H9 (cell line): ENCODE measurements at regions not wholly inside any gene's neighbourhood (a gene's known extent, or its start where the extent isn't known, plus 50 kb on each side); places are given as distances from the start of the nearest gene placed in this dataset.

ENCODE experiments used
- DNase-seq: peaks from one replicate; pipeline ENCODE4 v3.0.0-alpha.2; 2017
- H2AFZ ChIP-seq: one replicate; pipeline ENCODE4 v1.6.1; 2013; ENCODE audit warnings: mild to moderate bottlenecking, low read length, control low read depth, moderate library complexity
- H2AK5ac ChIP-seq: 2 replicates; pipeline ENCODE4 v1.6.1; 2013; ENCODE audit warnings: low read length, control low read depth, mixed read lengths; ENCODE audit not compliant: insufficient read length
- H2BK120ac ChIP-seq: one replicate; pipeline ENCODE4 v1.6.1; 2013; ENCODE audit warnings: low read depth, mild to moderate bottlenecking, low read length, control low read depth, inconsistent platforms; ENCODE audit not compliant: poor library complexity, severe bottlenecking
- H2BK12ac ChIP-seq: 2 replicates; pipeline ENCODE4 v1.6.1; 2013; ENCODE audit warnings: low read length, control low read depth, mixed read lengths, low read depth; ENCODE audit not compliant: insufficient read length
- H2BK15ac ChIP-seq: 2 replicates; pipeline ENCODE4 v1.6.1; 2013; ENCODE audit warnings: low read depth, low read length, control low read depth
- H2BK20ac ChIP-seq: one replicate; pipeline ENCODE4 v1.6.1; 2013; ENCODE audit warnings: low read depth, mild to moderate bottlenecking, low read length, control low read depth, inconsistent platforms; ENCODE audit not compliant: poor library complexity, severe bottlenecking
- H2BK5ac ChIP-seq: 2 replicates; pipeline ENCODE4 v1.6.1; 2013; ENCODE audit warnings: low read length, control low read depth, mixed read lengths; ENCODE audit not compliant: insufficient read length
- H3K14ac ChIP-seq: 2 replicates; pipeline ENCODE4 v1.6.1; 2013; ENCODE audit warnings: low read length, control low read depth; ENCODE audit not compliant: insufficient read depth
- H3K18ac ChIP-seq: 2 replicates; pipeline ENCODE4 v1.6.1; 2013; ENCODE audit warnings: low read depth, mild to moderate bottlenecking, mixed read lengths, low read length, control low read depth; ENCODE audit not compliant: insufficient read length
- H3K23ac ChIP-seq: 2 replicates; pipeline ENCODE4 v1.6.1; 2013; ENCODE audit warnings: low read length, control low read depth, mixed read lengths, low read depth; ENCODE audit not compliant: insufficient read length
- H3K23me2 ChIP-seq: 2 replicates; pipeline ENCODE4 v1.6.1; 2013; ENCODE audit warnings: low read depth, mild to moderate bottlenecking, mixed read lengths, low read length, control low read depth; ENCODE audit not compliant: insufficient read length, poor library complexity, severe bottlenecking
- H3K27ac ChIP-seq: 2 replicates; pipeline ENCODE4 v1.5.1; 2013; ENCODE audit warnings: low read length, control low read depth, mixed read lengths, low read depth; ENCODE audit not compliant: insufficient read length
- H3K27me3 ChIP-seq: 2 replicates; pipeline ENCODE4 v1.6.1; 2013; ENCODE audit warnings: low read length, control low read depth, inconsistent platforms; ENCODE audit not compliant: insufficient read depth
- H3K4ac ChIP-seq: 2 replicates; pipeline ENCODE4 v1.6.1; 2013; ENCODE audit warnings: low read depth, mild to moderate bottlenecking, control low read depth, inconsistent platforms, low read length, moderate library complexity
- H3K4me1 ChIP-seq: 2 replicates; pipeline ENCODE4 v1.6.1; 2013; ENCODE audit warnings: low read length, control low read depth, inconsistent platforms; ENCODE audit not compliant: insufficient read depth
- H3K4me2 ChIP-seq: 2 replicates; pipeline ENCODE4 v1.6.1; 2013; ENCODE audit warnings: low read length, control low read depth, mixed read lengths; ENCODE audit not compliant: insufficient read length, insufficient read depth
- H3K56ac ChIP-seq: 2 replicates; pipeline ENCODE4 v1.6.1; 2013; ENCODE audit warnings: low read depth, mild to moderate bottlenecking, mixed read lengths, low read length, control low read depth; ENCODE audit not compliant: insufficient read length
- H3K79me1 ChIP-seq: 2 replicates; pipeline ENCODE4 v1.6.1; 2013; ENCODE audit warnings: low read depth, mild to moderate bottlenecking, moderate library complexity, low read length, control low read depth, inconsistent platforms; ENCODE audit not compliant: insufficient read depth, poor library complexity, severe bottlenecking
- H3K79me2 ChIP-seq: 2 replicates; pipeline ENCODE4 v1.6.1; 2013; ENCODE audit warnings: low read length, control low read depth, inconsistent platforms; ENCODE audit not compliant: insufficient read depth
- H3K9ac ChIP-seq: 2 replicates; pipeline ENCODE4 v1.6.1; 2013; ENCODE audit warnings: low read length, control low read depth, mixed read lengths; ENCODE audit not compliant: insufficient read length; ENCODE audit errors: extremely low read depth
- H3K9me3 ChIP-seq: one replicate; pipeline ENCODE4 v1.6.1; 2013; ENCODE audit warnings: low read depth, low read length, inconsistent platforms; ENCODE audit not compliant: control insufficient read depth
- H3T11ph ChIP-seq: one replicate; pipeline ENCODE4 v1.6.1; 2013; ENCODE audit warnings: mild to moderate bottlenecking, low read length, control low read depth, inconsistent platforms
- H4K20me1 ChIP-seq: one replicate; pipeline ENCODE4 v1.6.1; 2013; ENCODE audit not compliant: control insufficient read depth, insufficient read length, insufficient read depth
- H4K5ac ChIP-seq: 2 replicates; pipeline ENCODE4 v1.6.1; 2013; ENCODE audit warnings: low read depth, mild to moderate bottlenecking, mixed read lengths, low read length, control low read depth; ENCODE audit not compliant: insufficient read length
- H4K8ac ChIP-seq: replicated peaks from 2 replicates; pipeline ENCODE4 v1.6.1; 2013; ENCODE audit warnings: low read length, control low read depth, mixed read lengths, low read depth; ENCODE audit not compliant: insufficient read length
- H4K91ac ChIP-seq: 2 replicates; pipeline ENCODE4 v1.6.1; 2013; ENCODE audit warnings: low read depth, mild to moderate bottlenecking, moderate library complexity, mixed read lengths, low read length, control low read depth; ENCODE audit not compliant: insufficient read length
- H3K27ac Mint-ChIP-seq, 3 experiments: 2 replicates in 2 of 3; 3 replicates in 1 of 3; pipeline ENCODE4 v1.8.0; 2020 to 2021; ENCODE audit warnings: mixed read lengths in 3 of 3, mild to moderate bottlenecking in 1 of 3, moderate library complexity in 1 of 3
- H3K27me3 Mint-ChIP-seq: 2 replicates; pipeline ENCODE4 v1.8.0; 2021; ENCODE audit warnings: low read depth, mild to moderate bottlenecking, moderate library complexity, mixed read lengths
- H3K36me3 Mint-ChIP-seq, 3 experiments: 2 replicates in 2 of 3; 3 replicates in 1 of 3; pipeline ENCODE4 v1.8.0; 2020 to 2021; ENCODE audit warnings: low read depth in 3 of 3, mixed read lengths in 3 of 3; ENCODE audit not compliant: insufficient read depth in 1 of 3
- H3K4me1 Mint-ChIP-seq, 2 experiments: 2 replicates each; pipeline ENCODE4 v1.8.0; 2020; ENCODE audit warnings: mixed read lengths in 2 of 2
- H3K4me3 Mint-ChIP-seq, 2 experiments: 2 replicates in 1 of 2; 3 replicates in 1 of 2; pipeline ENCODE4 v1.8.0; 2020 to 2021; ENCODE audit warnings: mild to moderate bottlenecking in 2 of 2, mixed read lengths in 2 of 2, moderate library complexity in 1 of 2
- H3K9me3 Mint-ChIP-seq, 2 experiments: 2 replicates in 1 of 2; 3 replicates in 1 of 2; pipeline ENCODE4 v1.8.0; 2020; ENCODE audit warnings: mild to moderate bottlenecking in 2 of 2, mixed read lengths in 2 of 2, moderate library complexity in 1 of 2
- WGBS: extraction: QIAGEN DNeasy Blood & Tissue Kit; methylation state at CpG from one replicate; pipeline ENCODE4 v1.1.7; 2013; ENCODE audit warnings: missing lambda C conversion rate, low lambda C conversion rate, mixed read lengths; ENCODE audit not compliant: insufficient read length; ENCODE audit errors: extremely low coverage; 5-methylcytosine and 5-hydroxymethylcytosine counted together
- TF ChIP-seq, protein P1 (sequence below): fragments of 200-600 bp; sonication (generic); conservative IDR thresholded peaks from 3 replicates; pipeline ENCODE4 v1.8.0; 2021; ENCODE audit warnings: antibody characterized with exemption, mild to moderate bottlenecking

DNA sequence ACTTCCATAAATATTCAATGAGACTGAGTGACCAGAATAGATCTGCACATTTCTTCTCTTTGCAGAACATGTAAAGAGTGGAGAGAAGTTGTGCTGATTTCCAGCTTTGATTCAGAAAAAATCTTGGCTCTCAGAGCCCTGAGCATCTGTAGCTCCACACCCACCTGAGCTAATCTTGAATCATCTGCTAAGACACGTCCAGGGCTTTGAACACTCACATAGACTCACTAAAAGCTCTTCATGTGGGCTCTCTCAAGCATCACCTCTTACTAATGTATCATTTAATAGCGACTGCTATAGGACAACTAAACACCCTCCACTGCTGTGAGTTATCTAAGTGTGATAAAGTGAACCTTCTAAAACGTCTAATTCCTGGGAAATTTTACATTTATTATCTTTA lies 147.7 kb upstream of the GRIA3 start:
- no peak overlapping the region for H2BK15ac ChIP-seq
- DNase-seq, result no peak
- Mint-ChIP-seq H3K36me3 (no peaks in the 10 kb centered on the region; a peak in 2 of 7 replicates), H3K9me3 (peaks cover 0 to 66% of the 10 kb centered on the region in 2 experiments; a peak in 3 of 5 replicates), H3K27me3 (no peaks in the 10 kb centered on the region; the same call in 1 of the 2 replicates), H3K4me1 (no peaks in the 10 kb centered on the region), H3K4me3 (no peak overlapping the region), H3K27ac (no peak overlapping the region)
- no peak overlapping the region for H3K23ac ChIP-seq
- TF ChIP-seq, protein P1, sequence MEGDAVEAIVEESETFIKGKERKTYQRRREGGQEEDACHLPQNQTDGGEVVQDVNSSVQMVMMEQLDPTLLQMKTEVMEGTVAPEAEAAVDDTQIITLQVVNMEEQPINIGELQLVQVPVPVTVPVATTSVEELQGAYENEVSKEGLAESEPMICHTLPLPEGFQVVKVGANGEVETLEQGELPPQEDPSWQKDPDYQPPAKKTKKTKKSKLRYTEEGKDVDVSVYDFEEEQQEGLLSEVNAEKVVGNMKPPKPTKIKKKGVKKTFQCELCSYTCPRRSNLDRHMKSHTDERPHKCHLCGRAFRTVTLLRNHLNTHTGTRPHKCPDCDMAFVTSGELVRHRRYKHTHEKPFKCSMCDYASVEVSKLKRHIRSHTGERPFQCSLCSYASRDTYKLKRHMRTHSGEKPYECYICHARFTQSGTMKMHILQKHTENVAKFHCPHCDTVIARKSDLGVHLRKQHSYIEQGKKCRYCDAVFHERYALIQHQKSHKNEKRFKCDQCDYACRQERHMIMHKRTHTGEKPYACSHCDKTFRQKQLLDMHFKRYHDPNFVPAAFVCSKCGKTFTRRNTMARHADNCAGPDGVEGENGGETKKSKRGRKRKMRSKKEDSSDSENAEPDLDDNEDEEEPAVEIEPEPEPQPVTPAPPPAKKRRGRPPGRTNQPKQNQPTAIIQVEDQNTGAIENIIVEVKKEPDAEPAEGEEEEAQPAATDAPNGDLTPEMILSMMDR, result no peak
- no CpG with 5 or more reads among the region's 3 CpGs for WGBS
- no peak overlapping the region for H3K14ac ChIP-seq
- no peaks in the 10 kb centered on the region for H3K79me1 ChIP-seq
- H3K79me2 ChIP-seq, result no peaks in the 10 kb centered on the region
- H4K91ac ChIP-seq, result no peak overlapping the region
- H3K9me3 ChIP-seq, result peaks cover 13% of the 10 kb centered on the region
- no peaks in the 10 kb centered on the region for H4K20me1 ChIP-seq
- H3K4me1 ChIP-seq, result no peaks in the 10 kb centered on the region; the same call in 1 of the 2 replicates
- no peak overlapping the region for H2BK5ac ChIP-seq
- H3K4me2 ChIP-seq, result no peak overlapping the region
- no peak overlapping the region for H3K4ac ChIP-seq
- H3K27ac ChIP-seq, result no peak overlapping the region
- H2BK120ac ChIP-seq, result no peak overlapping the region
- no peak overlapping the region for H4K5ac ChIP-seq
- no peak overlapping the region for H2BK12ac ChIP-seq
- H2BK20ac ChIP-seq, result no peak overlapping the region
- H3K56ac ChIP-seq, result no peak overlapping the region
- H3K9ac ChIP-seq, result no peak overlapping the region
- no peaks in the 10 kb centered on the region for H3K27me3 ChIP-seq
- H4K8ac ChIP-seq, result no peak overlapping the region
- no peak overlapping the region for H3T11ph ChIP-seq
- no peak overlapping the region for H2AK5ac ChIP-seq
- H3K23me2 ChIP-seq, result no peaks in the 10 kb centered on the region
- H3K18ac ChIP-seq, result no peak overlapping the region
- no peak overlapping the region for H2AFZ ChIP-seq
